NCI-H2171 (cell line): ENCODE measurements at regions not wholly inside any gene's neighbourhood (a gene's known extent, or its start where the extent isn't known, plus 50 kb on each side); places are given as distances from the start of the nearest gene placed in this dataset.
A peak's percentile ranks its signal among the peaks of the same experiment; 100 is the strongest.

Experiments
- DNase-seq: peaks from one replicate; lab custom pipeline; 2025; lab: John Stamatoyannopoulos, UW

DNA sequence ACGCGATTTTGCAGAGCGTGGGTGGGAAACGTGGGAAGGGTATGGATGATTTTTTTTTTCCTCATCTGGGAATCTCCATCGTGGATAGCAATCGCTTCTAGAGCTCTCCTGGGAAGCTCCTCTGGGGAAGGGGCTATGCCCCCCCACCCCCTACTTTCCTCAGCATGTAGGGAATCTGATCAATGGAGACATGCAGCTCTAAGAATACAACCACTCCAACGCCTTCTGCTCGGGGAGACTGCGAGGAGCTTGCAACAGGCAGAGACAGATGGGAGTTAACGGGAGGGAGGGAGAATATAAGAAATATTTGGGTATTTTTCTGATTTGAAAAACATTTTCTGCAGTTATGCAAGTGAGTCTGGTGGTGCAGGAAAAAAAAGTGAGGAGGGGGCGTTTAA is 104.6 kb upstream of the HSD17B12 start:
- DNase-seq = no peak

DNA sequence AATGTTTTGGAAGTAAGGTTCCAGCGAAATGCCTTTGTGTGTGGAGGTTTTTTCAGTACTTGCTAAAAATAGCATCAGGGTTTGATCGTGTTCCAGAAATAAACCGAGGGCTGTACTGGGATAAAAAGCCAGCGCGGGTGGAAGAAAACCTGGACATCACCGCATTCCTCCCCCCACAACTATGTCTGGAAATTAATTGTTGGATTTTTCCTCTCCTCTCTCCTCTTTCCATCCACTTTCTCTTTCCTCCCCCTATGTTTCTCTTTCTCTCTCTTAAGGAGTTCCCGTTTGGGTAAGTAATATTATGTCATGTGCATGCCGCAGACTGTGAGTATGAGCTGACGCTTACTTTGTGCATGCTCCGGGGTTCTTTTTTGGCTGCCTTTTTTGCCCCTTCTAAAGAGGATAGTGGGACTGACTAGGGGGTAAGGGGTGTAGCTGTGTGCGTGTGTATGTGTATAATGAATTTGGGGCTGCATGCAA is 104.2 kb upstream of the HSD17B12 start:
- no peak for DNase-seq

DNA sequence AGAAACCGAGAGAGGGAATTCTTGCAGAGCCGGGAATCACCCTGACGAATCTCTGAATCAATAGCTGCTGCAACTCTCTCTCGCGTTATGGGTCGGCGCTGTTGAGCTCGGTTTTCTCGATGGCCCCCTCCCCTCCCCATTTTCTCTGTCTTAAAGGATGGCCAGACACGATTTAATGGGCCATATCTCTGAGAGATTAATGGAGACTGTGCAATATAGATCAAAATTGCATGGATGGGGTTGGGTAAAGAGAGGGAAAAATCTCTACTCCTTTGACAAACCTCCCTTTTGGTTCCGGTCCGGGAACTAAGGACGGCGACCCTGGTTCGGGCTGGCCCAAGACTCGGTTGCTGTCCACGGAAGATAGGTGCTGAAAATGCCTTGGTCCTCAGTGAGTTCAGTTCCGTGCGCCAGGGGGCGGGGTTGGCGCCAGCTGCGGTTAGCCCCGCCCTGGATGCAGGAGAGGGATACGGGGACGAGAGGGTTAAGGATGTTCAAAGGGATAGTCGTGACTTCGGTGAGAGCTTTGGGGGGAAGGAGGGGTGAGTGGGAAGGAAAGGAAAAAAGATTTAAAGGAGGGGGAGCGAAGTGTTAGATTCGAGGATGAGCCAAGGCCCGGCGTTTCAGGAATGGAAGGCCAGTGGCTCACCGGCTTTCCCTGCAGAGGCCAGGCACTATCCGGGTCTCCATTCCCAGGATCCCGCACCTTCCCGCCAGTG is 103.6 kb upstream of the HSD17B12 start:
- no peak for DNase-seq

DNA sequence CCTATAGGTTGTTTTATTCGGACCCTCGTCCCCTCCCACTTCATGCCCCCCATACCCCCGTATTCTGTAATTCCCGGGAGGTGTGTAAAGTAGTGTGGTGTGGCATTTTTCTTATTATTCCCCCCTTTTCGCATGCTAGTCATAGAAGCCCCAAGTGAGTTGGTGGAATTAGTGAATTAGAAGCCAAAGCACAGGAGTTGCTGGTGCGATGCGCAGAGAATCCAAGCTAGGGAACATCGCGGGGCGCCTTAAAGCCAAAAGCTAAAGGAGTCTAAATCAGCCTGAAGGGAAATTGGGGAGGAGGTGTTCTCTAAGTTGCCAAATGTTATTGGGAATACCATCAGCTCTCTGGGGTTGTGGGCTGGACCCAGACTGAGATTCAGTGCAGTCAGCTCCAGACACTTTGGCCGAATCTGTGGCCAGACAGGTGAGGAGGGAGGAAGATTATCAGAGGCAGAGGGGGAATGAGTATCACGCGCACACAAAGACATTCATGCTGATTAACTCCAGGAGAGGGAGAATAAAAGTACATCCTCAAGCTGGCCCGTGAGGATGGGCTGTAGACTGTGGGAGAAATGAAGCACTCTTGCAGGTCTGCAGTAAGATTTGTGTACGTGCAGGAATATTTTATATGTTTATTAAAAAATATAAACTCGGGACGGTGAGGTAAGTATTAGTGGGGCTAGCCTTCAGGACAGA is 102.8 kb upstream of the HSD17B12 start:
- DNase-seq = no peak

DNA sequence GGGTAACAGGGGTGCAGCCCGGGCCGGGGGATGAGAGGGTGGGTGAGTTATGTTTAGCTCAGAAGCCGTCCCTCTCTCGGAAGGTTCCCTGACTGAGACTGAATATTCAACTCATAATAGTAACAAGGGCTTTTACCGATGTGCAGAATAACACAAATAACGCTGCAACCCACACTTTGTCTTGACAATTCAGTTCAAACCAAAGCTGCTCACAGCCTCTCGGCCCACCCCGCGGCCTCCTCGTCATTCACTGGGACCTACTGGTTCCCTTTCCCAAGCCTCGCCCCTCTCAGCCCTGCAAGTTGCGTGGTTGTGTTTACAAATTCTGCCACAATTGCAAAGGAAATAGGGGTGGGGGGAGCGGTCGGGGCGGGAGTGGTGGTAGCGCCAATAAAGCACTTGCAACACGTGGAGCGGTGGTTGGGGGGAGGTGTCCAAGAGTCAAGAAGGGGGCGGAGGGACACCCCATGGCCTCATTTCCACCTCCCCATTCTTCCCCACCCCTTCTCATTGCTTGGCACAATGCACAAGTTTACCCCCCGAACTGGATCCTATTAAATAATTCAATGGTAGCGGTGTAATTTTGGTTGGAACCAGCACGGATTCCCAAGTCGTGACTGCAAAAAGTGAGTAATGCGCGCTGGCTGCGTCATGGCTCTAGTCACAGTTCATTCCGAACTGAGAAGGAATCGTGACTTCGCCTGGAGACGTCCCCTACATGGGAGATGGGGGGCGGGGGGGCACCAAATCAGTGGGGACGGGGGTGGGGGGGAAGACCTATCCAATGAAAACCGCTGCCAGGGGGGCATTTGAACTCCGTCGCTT is 102.0 kb upstream of the HSD17B12 start:
- DNase-seq = no peak

DNA sequence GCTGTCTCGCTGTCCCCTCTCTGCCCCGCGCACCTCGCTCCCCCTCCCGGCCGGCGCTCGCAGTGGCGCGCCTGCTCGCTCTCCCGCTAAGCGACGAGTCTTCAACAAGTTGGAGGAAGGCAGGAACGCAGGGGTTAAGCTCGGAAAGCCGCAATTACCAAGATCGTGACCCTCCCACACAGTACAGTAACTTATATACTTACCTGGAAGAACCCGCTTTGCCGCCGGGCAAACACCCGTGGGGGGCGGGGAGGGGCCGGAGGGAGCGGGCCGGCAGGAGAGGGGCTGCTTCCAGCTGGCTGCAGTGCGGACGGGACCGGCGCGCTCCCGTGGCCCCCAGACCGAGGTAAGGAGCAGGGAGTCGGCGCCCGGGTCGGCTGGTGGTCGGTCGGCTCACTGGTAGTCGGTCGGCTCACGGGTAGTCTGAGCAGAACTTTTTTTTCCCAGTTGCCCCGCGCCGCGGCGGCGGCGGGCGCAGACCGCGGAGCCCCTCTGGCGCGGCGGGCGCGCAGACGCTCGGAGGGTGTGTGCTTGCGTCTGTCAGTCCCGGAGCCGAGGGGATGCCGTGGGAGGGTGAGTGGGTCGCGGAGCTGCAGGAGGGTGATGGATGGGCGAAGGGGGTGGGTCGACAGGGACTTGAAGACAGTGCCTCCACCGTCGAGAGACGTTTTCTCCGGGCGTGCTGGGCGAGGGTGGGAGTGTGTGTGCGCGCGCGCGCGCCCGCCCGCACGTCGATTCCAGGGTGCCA is 101.2 kb upstream of the HSD17B12 start:
- peak; percentile 14 for DNase-seq

- no peak for DNase-seq
Measured at GRCh38 chr11:43579919-43580276, 100.6 kb upstream of the HSD17B12 start.

DNA sequence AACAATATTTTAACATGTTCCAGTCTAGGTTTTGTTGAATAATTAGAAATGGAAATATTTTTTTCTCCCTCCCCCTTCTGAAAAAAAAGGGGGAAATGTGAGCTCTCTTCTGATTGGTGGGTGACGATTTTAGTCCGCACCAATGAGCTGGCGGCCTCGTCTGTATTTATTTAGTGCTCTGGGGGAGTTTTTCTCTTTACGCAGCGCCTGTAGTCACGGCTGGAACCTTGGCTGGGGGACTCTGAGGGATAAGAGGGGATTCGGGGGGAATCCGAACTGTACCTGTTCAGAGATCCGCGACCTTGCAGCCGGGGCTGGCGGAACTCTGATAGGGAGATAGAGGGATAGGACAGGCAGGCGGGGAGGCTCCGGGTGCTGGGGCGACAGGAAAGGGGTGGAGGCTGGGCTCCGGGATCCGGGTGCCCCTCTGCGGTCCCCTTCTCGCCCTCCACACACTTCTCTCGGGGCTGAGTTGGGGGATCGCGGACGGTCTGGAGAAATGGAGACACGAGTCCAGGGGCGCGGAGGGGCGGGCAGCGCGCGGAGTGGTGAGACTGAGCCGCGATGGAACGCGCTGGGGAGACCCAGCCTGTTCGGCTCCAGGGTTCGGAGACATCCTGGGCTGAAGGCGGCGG is 99.7 kb upstream of the HSD17B12 start:
- DNase-seq = no peak

DNA sequence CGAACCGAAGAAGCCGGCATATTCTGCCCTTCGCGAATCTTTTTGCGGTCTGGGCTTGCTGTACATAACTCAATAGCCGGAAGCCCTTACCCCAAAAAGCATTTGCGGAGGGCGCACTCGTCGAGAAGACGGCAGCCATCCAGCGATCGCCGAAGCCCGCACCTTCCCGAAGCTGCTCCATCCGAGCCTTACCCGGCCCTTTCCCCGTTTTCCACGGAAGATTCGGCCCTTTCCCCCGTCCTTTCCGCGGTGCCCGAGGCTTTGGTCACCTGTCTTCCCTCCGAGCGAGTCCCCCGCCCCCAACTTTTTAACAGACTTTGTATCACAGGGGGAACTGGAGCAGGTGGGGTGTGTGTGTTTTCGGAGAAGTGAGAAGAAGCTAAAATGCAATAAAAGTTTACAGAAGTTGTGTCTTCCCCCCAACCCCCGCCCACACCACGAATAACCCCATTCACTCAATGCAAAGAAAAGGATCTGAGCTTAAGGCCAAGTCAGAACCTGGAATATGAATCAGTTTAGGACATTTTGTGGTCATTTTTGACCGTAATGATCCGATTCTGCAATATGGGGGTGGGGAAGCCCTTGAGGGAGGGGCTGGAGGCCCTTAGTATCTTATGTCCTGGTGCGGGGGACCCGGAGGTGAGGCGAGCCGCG is 99.0 kb upstream of the HSD17B12 start:
- no peak for DNase-seq

- DNase-seq = no peak
Measured at GRCh38 chr11:43582024-43582862, 98.3 kb upstream of the HSD17B12 start.

GRCh38 chr11:43582863-43583462 is 97.6 kb upstream of the HSD17B12 start:
- no peak for DNase-seq

DNA sequence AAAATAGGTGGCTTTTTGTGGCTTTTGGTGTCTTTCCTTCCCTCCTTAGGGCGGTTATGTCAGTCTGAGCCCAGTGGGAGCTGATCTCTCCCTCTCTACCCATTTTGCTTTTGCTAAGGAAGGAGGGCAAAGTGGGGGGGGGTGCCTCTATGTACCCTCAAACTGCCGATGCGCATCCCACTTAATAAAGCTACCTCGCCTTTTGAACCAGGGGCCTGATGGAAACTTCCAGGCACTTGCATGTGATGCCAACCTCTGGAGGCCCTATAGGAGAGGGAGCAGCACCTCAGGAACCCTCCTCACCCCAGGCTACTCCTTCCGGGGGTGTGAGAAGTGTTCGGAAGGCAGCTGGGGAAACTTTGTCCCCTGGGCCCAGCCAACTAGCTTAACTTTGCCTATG is 97.0 kb upstream of the HSD17B12 start:
- no peak for DNase-seq

- DNase-seq = no peak
Measured at GRCh38 chr11:43585877-43586608, 94.5 kb upstream of the HSD17B12 start.

DNA sequence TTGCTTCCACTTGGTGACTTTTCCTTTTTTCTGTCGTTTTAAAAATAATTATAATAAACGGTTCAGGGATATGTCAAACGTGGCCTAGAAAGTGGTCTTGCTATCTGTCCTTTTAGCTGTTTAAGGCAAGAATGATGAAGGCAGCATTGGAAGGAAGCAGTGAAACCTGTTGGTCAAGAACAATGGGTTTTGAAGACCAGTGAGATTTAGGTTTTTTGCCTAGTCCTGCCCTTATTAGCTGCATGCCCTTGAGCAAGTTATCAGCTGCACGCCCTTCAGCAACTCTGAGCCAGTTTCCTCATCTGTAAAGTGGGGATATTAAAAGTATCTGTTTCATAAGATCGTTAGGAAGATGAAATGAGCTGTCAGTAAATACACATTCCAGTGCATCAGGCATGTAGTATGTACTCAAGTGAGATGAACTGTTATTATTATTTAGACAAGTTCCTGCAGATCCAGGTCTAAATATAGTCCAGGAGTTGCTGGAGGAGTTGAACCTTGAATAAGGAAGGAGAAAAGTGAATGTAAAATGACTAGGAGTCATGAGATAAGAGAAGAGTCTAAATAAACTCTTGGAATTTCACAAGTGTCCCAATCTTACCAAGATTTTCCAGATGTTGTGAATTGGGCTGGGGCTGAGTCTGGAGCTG is 90.8 kb upstream of the HSD17B12 start:
- no peak for DNase-seq

- DNase-seq = no peak
Measured at GRCh38 chr11:43601511-43601910, 79.0 kb upstream of the HSD17B12 start.

GRCh38 chr11:43602670-43603069 is 77.9 kb upstream of the HSD17B12 start:
- DNase-seq = no peak

- no peak for DNase-seq
Measured at GRCh38 chr11:43614214-43614613, 66.3 kb upstream of the HSD17B12 start.

- DNase-seq = no peak
Measured at GRCh38 chr11:43619863-43620505, 60.6 kb upstream of the HSD17B12 start.
